PFSK-1 (cell line): ENCODE measurements at regions not wholly inside any gene's neighbourhood (a gene's known extent, or its start where the extent isn't known, plus 50 kb on each side); places are given as distances from the start of the nearest gene placed in this dataset.

ENCODE experiments used
- FOXP2 ChIP-seq: optimal IDR thresholded peaks from 2 replicates; pipeline ENCODE3; 2011; ENCODE audit warnings: borderline replicate concordance, control low read depth, inconsistent platforms; ENCODE audit not compliant: insufficient read depth; ENCODE audit errors: extremely low read length, extremely low read depth
- POLR2AphosphoS5 ChIP-seq: IDR thresholded peaks from 2 replicates; pipeline ENCODE4 v1.6.1; 2012; ENCODE audit warnings: low read depth, mild to moderate bottlenecking, control low read depth, low read length, moderate library complexity
- REST ChIP-seq, 2 experiments: IDR thresholded peaks; 2 replicates each; pipeline versions ENCODE4 v1.6.1 to v1.8.0; 2011 to 2012; ENCODE audit warnings: low read depth in 2 of 2, low read length in 2 of 2, control low read depth in 1 of 2, inconsistent platforms in 1 of 2, mild to moderate bottlenecking in 1 of 2, moderate library complexity in 1 of 2; ENCODE audit not compliant: insufficient read depth in 1 of 2
- SIN3A ChIP-seq: IDR thresholded peaks from 2 replicates; pipeline ENCODE4 v1.6.1; 2012; ENCODE audit warnings: mild to moderate bottlenecking, low read length, moderate library complexity, borderline replicate concordance; ENCODE audit not compliant: insufficient read depth
- TAF1 ChIP-seq: IDR thresholded peaks from 2 replicates; pipeline ENCODE4 v1.6.1; 2012; ENCODE audit warnings: low read length, control low read depth, borderline replicate concordance; ENCODE audit not compliant: insufficient read depth

DNA sequence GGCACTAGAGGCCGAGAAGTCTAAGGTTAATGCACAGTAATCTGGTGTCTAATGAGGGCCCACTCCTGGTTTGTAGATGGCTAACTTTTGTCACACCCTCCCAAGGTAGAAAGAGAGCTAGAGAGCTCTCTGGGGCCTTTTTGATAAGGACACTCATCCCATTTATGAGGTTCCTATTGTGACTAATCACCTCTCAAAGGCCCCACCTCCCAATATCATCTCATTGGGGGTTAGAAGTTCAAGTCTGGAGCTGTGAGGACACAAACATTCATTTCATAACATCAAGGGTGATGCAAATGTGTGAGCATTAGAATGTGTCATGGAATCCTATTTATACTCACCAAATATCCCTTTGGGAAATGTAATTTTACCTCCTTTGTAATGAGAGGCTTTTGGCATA lies 79.2 kb upstream of the SLC10A2 start:
- TF ChIP-seq REST (IDR thresholded peaks at IDR 0.05; ENCODE audit: insufficient read depth in 1 of 2, low read depth in 2 of 2, low read length in 2 of 2) (no peak), SIN3A (no peak), TAF1 (no peak), POLR2AphosphoS5 (no peak), FOXP2 (no peak)
